Nephron progenitor cell (in vitro differentiated cells): ENCODE measurements at regions not wholly inside any gene's neighbourhood (a gene's known extent, or its start where the extent isn't known, plus 50 kb on each side); places are given as distances from the start of the nearest gene placed in this dataset.

Experiments used
- DNase-seq: peaks from one replicate; pipeline ENCODE4 v3.0.0; 2021
- H3K27ac Mint-ChIP-seq: 2 replicates; pipeline ENCODE4 v1.8.0; 2021; ENCODE audit warnings: mild to moderate bottlenecking, moderate library complexity, mixed read lengths
- H3K27me3 Mint-ChIP-seq: 2 replicates; pipeline ENCODE4 v1.8.0; 2021; ENCODE audit warnings: mild to moderate bottlenecking, low read depth, mixed read lengths; ENCODE audit not compliant: poor library complexity
- H3K36me3 Mint-ChIP-seq: 2 replicates; pipeline ENCODE4 v1.8.0; 2021; ENCODE audit warnings: low read depth, mixed read lengths
- H3K4me1 Mint-ChIP-seq: 2 replicates; pipeline ENCODE4 v1.8.0; 2021; ENCODE audit warnings: mixed read lengths
- H3K4me3 Mint-ChIP-seq: 2 replicates; pipeline ENCODE4 v1.8.0; 2021; ENCODE audit warnings: mild to moderate bottlenecking, moderate library complexity, mixed read lengths
- H3K9me3 Mint-ChIP-seq: 2 replicates; pipeline ENCODE4 v1.8.0; 2021; ENCODE audit warnings: mild to moderate bottlenecking, moderate library complexity, mixed read lengths
- CTCF ChIP-seq: fragments of 200-600 bp; sonication (generic); IDR thresholded peaks from 2 replicates; pipeline ENCODE4 v1.5.0; 2021; ENCODE audit warnings: antibody characterized with exemption

- no peaks in the 10 kb centered on the region for H3K4me1 Mint-ChIP-seq
- H3K36me3 Mint-ChIP-seq = no peaks in the 10 kb centered on the region
- no peak for DNase-seq
- no peak for TF ChIP-seq CTCF
- no peak overlapping the region for H3K4me3 Mint-ChIP-seq
- no peaks in the 10 kb centered on the region for H3K9me3 Mint-ChIP-seq
- peaks cover 3% of the 10 kb centered on the region for H3K27me3 Mint-ChIP-seq
- no peak overlapping the region for H3K27ac Mint-ChIP-seq
Measured at GRCh38 chr9:27950382-27950781, 377.1 kb upstream of the C9orf72 start.

- no peak for TF ChIP-seq CTCF
Measured at GRCh38 chr9:27954858-27955257, 381.6 kb upstream of the C9orf72 start.

GRCh38 chr9:27963836-27964235 lies 390.6 kb upstream of the C9orf72 start:
- Mint-ChIP-seq H3K4me1 (peaks cover 6% of the 10 kb centered on the region), H3K27ac (no peak overlapping the region)

More at GRCh38 chr9:27954858-27955257, 381.6 kb upstream of the C9orf72 start:
- H3K27me3 Mint-ChIP-seq = peaks cover 6% of the 10 kb centered on the region
- no peak overlapping the region for H3K4me3 Mint-ChIP-seq
- DNase-seq = no peak
- no peak overlapping the region for H3K27ac Mint-ChIP-seq
- no peaks in the 10 kb centered on the region for H3K4me1 Mint-ChIP-seq
- no peaks in the 10 kb centered on the region for H3K9me3 Mint-ChIP-seq
- no peaks in the 10 kb centered on the region for H3K36me3 Mint-ChIP-seq

GRCh38 chr9:27967210-27967609 lies 393.9 kb upstream of the C9orf72 start:
- Mint-ChIP-seq H3K27ac (no peak overlapping the region), H3K27me3 (no peaks in the 10 kb centered on the region), H3K4me1 (no peaks in the 10 kb centered on the region), H3K4me3 (no peak overlapping the region), H3K36me3 (no peaks in the 10 kb centered on the region), H3K9me3 (no peaks in the 10 kb centered on the region)
- DNase-seq = no peak
- no peak for TF ChIP-seq CTCF

More at GRCh38 chr9:27963836-27964235, 390.6 kb upstream of the C9orf72 start:
- no peak overlapping the region for H3K4me3 Mint-ChIP-seq
- no peaks in the 10 kb centered on the region for H3K27me3 Mint-ChIP-seq
- no peak for TF ChIP-seq CTCF
- no peak for DNase-seq
- H3K9me3 Mint-ChIP-seq = no peaks in the 10 kb centered on the region
- no peaks in the 10 kb centered on the region for H3K36me3 Mint-ChIP-seq

GRCh38 chr9:27977931-27978330 lies 404.6 kb upstream of the C9orf72 start:
- Mint-ChIP-seq H3K4me3 (no peak overlapping the region), H3K36me3 (no peaks in the 10 kb centered on the region), H3K27ac (no peak overlapping the region), H3K27me3 (peaks cover 8% of the 10 kb centered on the region), H3K4me1 (peaks cover 14% of the 10 kb centered on the region), H3K9me3 (no peaks in the 10 kb centered on the region)
- TF ChIP-seq CTCF = no peak
- no peak for DNase-seq

GRCh38 chr9:27985714-27986113 lies 412.4 kb upstream of the C9orf72 start:
- no peaks in the 10 kb centered on the region for H3K36me3 Mint-ChIP-seq
- peaks cover 5% of the 10 kb centered on the region for H3K9me3 Mint-ChIP-seq

More at GRCh38 chr9:27985714-27986113, 412.4 kb upstream of the C9orf72 start:
- H3K4me1 Mint-ChIP-seq = no peaks in the 10 kb centered on the region
- H3K4me3 Mint-ChIP-seq = no peak overlapping the region
- H3K27me3 Mint-ChIP-seq = no peaks in the 10 kb centered on the region
- no peak for TF ChIP-seq CTCF
- DNase-seq = no peak
- H3K27ac Mint-ChIP-seq = peak overlapping the region; percentile 4
